SK-N-MC (cell line): ENCODE measurements at regions not wholly inside any gene's neighbourhood (a gene's known extent, or its start where the extent isn't known, plus 50 kb on each side); places are given as distances from the start of the nearest gene placed in this dataset.

ENCODE experiments used
- EZH2 ChIP-seq: fragments of 200-600 bp; sonication (generic); IDR thresholded peaks from one replicate; pipeline ENCODE4 v1.6.1; 2017; ENCODE audit warnings: antibody characterized with exemption
- FOXP2 ChIP-seq: optimal IDR thresholded peaks from 2 replicates; pipeline ENCODE3; 2011; ENCODE audit warnings: mild to moderate bottlenecking, moderate library complexity; ENCODE audit not compliant: insufficient read depth; ENCODE audit errors: extremely low read length, control extremely low read depth
- POLR2AphosphoS5 ChIP-seq: IDR thresholded peaks from 2 replicates; pipeline ENCODE4 v1.6.1; 2012; ENCODE audit warnings: mild to moderate bottlenecking, low read depth, low read length, borderline replicate concordance

- TF ChIP-seq POLR2AphosphoS5: no peak
- TF ChIP-seq EZH2: no peak
- TF ChIP-seq FOXP2: no peak
Observed at GRCh38 chr10:31210190-31210589, 108.8 kb upstream of the ZEB1 start.
